ENCODE measurements at regions not wholly inside any gene's neighbourhood (a gene's known extent, or its start where the extent isn't known, plus 50 kb on each side); places are given as distances from the start of the nearest gene placed in this dataset.

GRCh38 chr20:20831794-20832193 lies 119.3 kb upstream of the RALGAPA2 start:
- no peak for DNase-seq (ENCODE audit: low read depth, low spot score)

- no peak for DNase-seq (ENCODE audit: low read depth, low spot score)
Measured at GRCh38 chr20:20829681-20830080, 117.2 kb upstream of the RALGAPA2 start.

GRCh38 chr20:20827992-20828597 lies 115.7 kb upstream of the RALGAPA2 start:
- no peak for DNase-seq (ENCODE audit: low read depth, low spot score)

- DNase-seq (ENCODE audit: low read depth, low spot score) = no peak
Measured at GRCh38 chr20:20824924-20825584, 112.6 kb upstream of the RALGAPA2 start.

GRCh38 chr20:20823476-20823881 lies 111.0 kb upstream of the RALGAPA2 start:
- DNase-seq (ENCODE audit: low read depth, low spot score) = no peak

- DNase-seq (ENCODE audit: low read depth, low spot score) = peak; percentile 74
Measured at GRCh38 chr20:20821484-20822260, 109.2 kb upstream of the RALGAPA2 start.

GRCh38 chr20:20820785-20821483 lies 108.5 kb upstream of the RALGAPA2 start:
- DNase-seq (ENCODE audit: low read depth, low spot score) = no peak

GRCh38 chr20:20820104-20820503 lies 107.7 kb upstream of the RALGAPA2 start:
- DNase-seq (ENCODE audit: low read depth, low spot score) = no peak

- DNase-seq (ENCODE audit: low read depth, low spot score) = no peak
Measured at GRCh38 chr20:20816969-20817755, 104.7 kb upstream of the RALGAPA2 start.

GRCh38 chr20:20815711-20816455 lies 103.4 kb upstream of the RALGAPA2 start:
- DNase-seq (ENCODE audit: low read depth, low spot score) = no peak

- peak; percentile 96 for DNase-seq (ENCODE audit: low read depth, low spot score)
Measured at GRCh38 chr20:20814685-20815084, 102.2 kb upstream of the RALGAPA2 start.

- DNase-seq (ENCODE audit: low read depth, low spot score) = no peak
Measured at GRCh38 chr20:20812136-20812535, 99.7 kb upstream of the RALGAPA2 start.

- no peak for DNase-seq (ENCODE audit: low read depth, low spot score)
Measured at GRCh38 chr20:20808016-20808415, 95.6 kb upstream of the RALGAPA2 start.

- DNase-seq (ENCODE audit: low read depth, low spot score) = no peak
Measured at GRCh38 chr20:20806121-20807095, 94.0 kb upstream of the RALGAPA2 start.

GRCh38 chr20:20803011-20803410 lies 90.6 kb upstream of the RALGAPA2 start:
- no peak for DNase-seq (ENCODE audit: low read depth, low spot score)

- DNase-seq (ENCODE audit: low read depth, low spot score) = no peak
Measured at GRCh38 chr20:20802328-20802727, 89.9 kb upstream of the RALGAPA2 start.

- DNase-seq (ENCODE audit: low read depth, low spot score) = no peak
Measured at GRCh38 chr20:20799716-20800312, 87.4 kb upstream of the RALGAPA2 start.

GRCh38 chr20:20797521-20798310 lies 85.3 kb upstream of the RALGAPA2 start:
- no peak for DNase-seq (ENCODE audit: low read depth, low spot score)
